ENCODE measurements at regions not wholly inside any gene's neighbourhood (a gene's known extent, or its start where the extent isn't known, plus 50 kb on each side); places are given as distances from the start of the nearest gene placed in this dataset.

DNA sequence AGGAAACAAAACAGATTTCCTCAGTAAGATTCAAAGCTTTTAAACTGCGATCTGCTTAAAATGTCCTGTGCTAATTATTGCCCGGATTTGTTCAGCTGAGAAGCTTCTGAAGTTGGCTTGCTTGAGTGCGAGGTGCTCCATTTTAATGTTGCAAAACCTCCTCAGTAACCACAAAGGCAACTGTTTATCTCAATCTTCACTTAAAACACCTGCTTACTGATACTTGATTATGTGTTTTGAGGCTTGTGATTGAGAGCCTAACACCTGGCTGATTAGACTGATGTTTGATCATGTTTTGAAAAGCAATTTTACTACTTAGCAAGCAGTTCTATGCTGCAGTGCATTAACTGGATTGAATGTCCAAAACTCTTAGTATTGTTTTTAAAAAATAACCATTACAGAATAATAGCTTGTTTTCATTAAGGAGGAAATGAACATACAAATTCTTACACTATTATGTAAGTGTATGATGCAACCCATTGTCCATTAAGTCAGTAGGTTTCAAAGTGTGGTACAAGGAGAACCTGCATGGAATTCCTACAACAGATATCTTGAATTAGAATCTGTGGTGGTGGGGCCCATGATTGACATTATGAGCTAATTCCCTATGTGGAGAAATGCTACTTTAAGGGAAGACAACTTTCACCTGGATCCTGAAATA is 96.9 kb upstream of the FAM180A start:
- TF ChIP-seq TAF1 (conservative IDR thresholded peaks at IDR 0.05) (no peak), RAD21 (IDR thresholded peaks at IDR 0.05) (no peak), JUND (IDR thresholded peaks at IDR 0.05) (no peak), GABPA (IDR thresholded peaks at IDR 0.05 in 1 of 2, conservative IDR thresholded peaks at IDR 0.05 in 1 of 2) (no peak), SP1 (IDR thresholded peaks at IDR 0.05) (no peak), HNF4G (IDR thresholded peaks at IDR 0.05) (no peak), ZBTB33 (IDR thresholded peaks at IDR 0.05) (no peak), FOXA1 (IDR thresholded peaks at IDR 0.05) (no peak), HNF4A (conservative IDR thresholded peaks at IDR 0.05) (no peak), YY1 (IDR thresholded peaks at IDR 0.05) (no peak)
- TF ChIP-seq, protein P1, sequence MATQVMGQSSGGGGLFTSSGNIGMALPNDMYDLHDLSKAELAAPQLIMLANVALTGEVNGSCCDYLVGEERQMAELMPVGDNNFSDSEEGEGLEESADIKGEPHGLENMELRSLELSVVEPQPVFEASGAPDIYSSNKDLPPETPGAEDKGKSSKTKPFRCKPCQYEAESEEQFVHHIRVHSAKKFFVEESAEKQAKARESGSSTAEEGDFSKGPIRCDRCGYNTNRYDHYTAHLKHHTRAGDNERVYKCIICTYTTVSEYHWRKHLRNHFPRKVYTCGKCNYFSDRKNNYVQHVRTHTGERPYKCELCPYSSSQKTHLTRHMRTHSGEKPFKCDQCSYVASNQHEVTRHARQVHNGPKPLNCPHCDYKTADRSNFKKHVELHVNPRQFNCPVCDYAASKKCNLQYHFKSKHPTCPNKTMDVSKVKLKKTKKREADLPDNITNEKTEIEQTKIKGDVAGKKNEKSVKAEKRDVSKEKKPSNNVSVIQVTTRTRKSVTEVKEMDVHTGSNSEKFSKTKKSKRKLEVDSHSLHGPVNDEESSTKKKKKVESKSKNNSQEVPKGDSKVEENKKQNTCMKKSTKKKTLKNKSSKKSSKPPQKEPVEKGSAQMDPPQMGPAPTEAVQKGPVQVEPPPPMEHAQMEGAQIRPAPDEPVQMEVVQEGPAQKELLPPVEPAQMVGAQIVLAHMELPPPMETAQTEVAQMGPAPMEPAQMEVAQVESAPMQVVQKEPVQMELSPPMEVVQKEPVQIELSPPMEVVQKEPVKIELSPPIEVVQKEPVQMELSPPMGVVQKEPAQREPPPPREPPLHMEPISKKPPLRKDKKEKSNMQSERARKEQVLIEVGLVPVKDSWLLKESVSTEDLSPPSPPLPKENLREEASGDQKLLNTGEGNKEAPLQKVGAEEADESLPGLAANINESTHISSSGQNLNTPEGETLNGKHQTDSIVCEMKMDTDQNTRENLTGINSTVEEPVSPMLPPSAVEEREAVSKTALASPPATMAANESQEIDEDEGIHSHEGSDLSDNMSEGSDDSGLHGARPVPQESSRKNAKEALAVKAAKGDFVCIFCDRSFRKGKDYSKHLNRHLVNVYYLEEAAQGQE (IDR thresholded peaks at IDR 0.05) = no peak
- TF ChIP-seq, protein P2, sequence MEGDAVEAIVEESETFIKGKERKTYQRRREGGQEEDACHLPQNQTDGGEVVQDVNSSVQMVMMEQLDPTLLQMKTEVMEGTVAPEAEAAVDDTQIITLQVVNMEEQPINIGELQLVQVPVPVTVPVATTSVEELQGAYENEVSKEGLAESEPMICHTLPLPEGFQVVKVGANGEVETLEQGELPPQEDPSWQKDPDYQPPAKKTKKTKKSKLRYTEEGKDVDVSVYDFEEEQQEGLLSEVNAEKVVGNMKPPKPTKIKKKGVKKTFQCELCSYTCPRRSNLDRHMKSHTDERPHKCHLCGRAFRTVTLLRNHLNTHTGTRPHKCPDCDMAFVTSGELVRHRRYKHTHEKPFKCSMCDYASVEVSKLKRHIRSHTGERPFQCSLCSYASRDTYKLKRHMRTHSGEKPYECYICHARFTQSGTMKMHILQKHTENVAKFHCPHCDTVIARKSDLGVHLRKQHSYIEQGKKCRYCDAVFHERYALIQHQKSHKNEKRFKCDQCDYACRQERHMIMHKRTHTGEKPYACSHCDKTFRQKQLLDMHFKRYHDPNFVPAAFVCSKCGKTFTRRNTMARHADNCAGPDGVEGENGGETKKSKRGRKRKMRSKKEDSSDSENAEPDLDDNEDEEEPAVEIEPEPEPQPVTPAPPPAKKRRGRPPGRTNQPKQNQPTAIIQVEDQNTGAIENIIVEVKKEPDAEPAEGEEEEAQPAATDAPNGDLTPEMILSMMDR (IDR thresholded peaks at IDR 0.05; ENCODE audit: low read depth, low read length, missing input control) = no peak
- TF ChIP-seq, protein P3, sequence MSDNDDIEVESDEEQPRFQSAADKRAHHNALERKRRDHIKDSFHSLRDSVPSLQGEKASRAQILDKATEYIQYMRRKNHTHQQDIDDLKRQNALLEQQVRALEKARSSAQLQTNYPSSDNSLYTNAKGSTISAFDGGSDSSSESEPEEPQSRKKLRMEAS (IDR thresholded peaks at IDR 0.05) = no peak

DNA sequence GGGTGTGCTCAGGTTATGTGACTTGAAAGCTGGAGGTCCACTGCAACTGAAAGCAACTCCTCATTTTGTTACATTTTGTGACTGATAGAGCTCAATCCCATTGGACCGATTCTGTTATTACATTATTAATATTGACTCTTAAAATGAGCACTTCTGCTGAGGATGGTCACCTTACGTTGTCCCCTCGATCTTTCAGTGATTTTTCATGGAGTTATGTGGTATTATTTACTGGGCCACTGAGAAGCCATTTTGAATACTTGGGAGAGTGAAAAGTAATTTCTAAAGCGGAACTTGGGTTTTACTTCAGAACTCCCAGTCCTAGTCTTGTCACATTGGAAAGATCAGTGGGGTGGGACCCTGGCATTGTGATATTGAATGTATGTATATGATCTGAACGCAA is 96.3 kb upstream of the FAM180A start:
- Histone ChIP-seq H3K36me3 (ENCODE audit: control insufficient read depth in 4 of 4, insufficient read depth in 3 of 4, low read depth in 1 of 4, low read length in 3 of 4) (no peaks in the 10 kb centered on the region), H3K27me3 (ENCODE audit: control insufficient read depth in 4 of 4, insufficient read depth in 4 of 4, low read length in 3 of 4) (no peaks in the 10 kb centered on the region), H3K4me1 (ENCODE audit: control insufficient read depth in 4 of 4, insufficient read depth in 4 of 4, low read length in 3 of 4) (no peaks in the 10 kb centered on the region), H3K9ac (ENCODE audit: low read depth in 1 of 2, low read length in 2 of 2) (no peak overlapping the region), H3K27ac (ENCODE audit: low read depth in 1 of 2, low read length in 2 of 2) (no peak overlapping the region), H3K9me3 (ENCODE audit: control insufficient read depth in 4 of 4, low read length in 3 of 4) (no peaks in the 10 kb centered on the region), H3K4me3 (ENCODE audit: low read depth in 1 of 3, low read length in 3 of 3) (no peak overlapping the region)
- no peak for DNase-seq (ENCODE audit: low spot score)
- WGBS = 83% methylated on average over 5 of the region's 5 CpGs
- TF ChIP-seq HNF4A (conservative IDR thresholded peaks at IDR 0.05) = no peak
- no peak for TF ChIP-seq EGR1 (IDR thresholded peaks at IDR 0.05; ENCODE audit: low read depth in 2 of 2)
- no peak for TF ChIP-seq HNF4G (IDR thresholded peaks at IDR 0.05)
- TF ChIP-seq, protein P4, sequence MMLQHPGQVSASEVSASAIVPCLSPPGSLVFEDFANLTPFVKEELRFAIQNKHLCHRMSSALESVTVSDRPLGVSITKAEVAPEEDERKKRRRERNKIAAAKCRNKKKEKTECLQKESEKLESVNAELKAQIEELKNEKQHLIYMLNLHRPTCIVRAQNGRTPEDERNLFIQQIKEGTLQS (IDR thresholded peaks at IDR 0.05) = no peak
- TF ChIP-seq, protein P1 (IDR thresholded peaks at IDR 0.05) = no peak
- TF ChIP-seq, protein P2 (IDR thresholded peaks at IDR 0.05; ENCODE audit: low read depth, low read length, missing input control) = no peak
- TF ChIP-seq RXRA (IDR thresholded peaks at IDR 0.05) = no peak
- no peak for TF ChIP-seq FOXA1 (IDR thresholded peaks at IDR 0.05)
- TF ChIP-seq, protein P3 (IDR thresholded peaks at IDR 0.05) = no peak
- TF ChIP-seq FOXA2 (IDR thresholded peaks at IDR 0.05) = no peak
- no peak for TF ChIP-seq JUND (IDR thresholded peaks at IDR 0.05)
- TF ChIP-seq YY1 (IDR thresholded peaks at IDR 0.05) = no peak

More for the DNA sequence above, 96.9 kb upstream of the FAM180A start:
- H3K4me1 ChIP-seq (ENCODE audit: control insufficient read depth in 4 of 4, insufficient read depth in 4 of 4, low read length in 3 of 4) = no peaks in the 10 kb centered on the region
- no peak overlapping the region for H3K9ac ChIP-seq (ENCODE audit: low read depth in 1 of 2, low read length in 2 of 2)
- no peak overlapping the region for H3K4me3 ChIP-seq (ENCODE audit: low read depth in 1 of 3, low read length in 3 of 3)
- no peaks in the 10 kb centered on the region for H3K9me3 ChIP-seq (ENCODE audit: control insufficient read depth in 4 of 4, low read length in 3 of 4)
- H3K27me3 ChIP-seq (ENCODE audit: control insufficient read depth in 4 of 4, insufficient read depth in 4 of 4, low read length in 3 of 4) = no peaks in the 10 kb centered on the region
- H3K36me3 ChIP-seq (ENCODE audit: control insufficient read depth in 4 of 4, insufficient read depth in 3 of 4, low read depth in 1 of 4, low read length in 3 of 4) = no peaks in the 10 kb centered on the region
- no peak overlapping the region for H3K27ac ChIP-seq (ENCODE audit: low read depth in 1 of 2, low read length in 2 of 2)
- WGBS = 83% methylated on average over 3 of the region's 3 CpGs
- no peak for DNase-seq (ENCODE audit: low spot score)
